GM12878 (cell line): ENCODE measurements at regions not wholly inside any gene's neighbourhood (a gene's known extent, or its start where the extent isn't known, plus 50 kb on each side); places are given as distances from the start of the nearest gene placed in this dataset.

Experiments
- ATAC-seq: fragments of 200-7000 bp; cut with Tn5 transposase; 3 replicates; pipeline ENCODE4 v1.9.1; 2020; ENCODE audit warnings: mild to moderate bottlenecking, moderate library complexity
- BruUV-seq: library from RNA; stranded (reverse); fragments of 400-500 nt; replicated peaks from 2 replicates; lab custom pipeline; 2021; lab: Mats Ljungman, UMichigan
- CTCF ChIA-PET: fragments of 300-600 bp; sonication (Branson Sonifier 250); formaldehyde crosslinking; extraction: SDS; loops from one replicate; lab custom pipeline; 2021; ENCODE audit warnings: inconsistent platforms; lab: Yijun Ruan, JAX
- POLR2A ChIA-PET: fragments of 350-600 bp; formaldehyde crosslinking; extraction: SDS; loops from one replicate; lab custom pipeline; 2021; ENCODE audit warnings: inconsistent platforms; lab: Charles Lee
- RAD21 ChIA-PET: fragments of 300-600 bp; sonication (Branson Sonifier 250); formaldehyde crosslinking; loops from one replicate; lab custom pipeline; 2023; ENCODE audit warnings: antibody characterized with exemption; ENCODE audit not compliant: unreplicated experiment; lab: Charles Lee
- SMC1A ChIA-PET: fragments of 300-600 bp; sonication (Branson Sonifier 250); formaldehyde crosslinking; loops from one replicate; lab custom pipeline; 2023; ENCODE audit not compliant: unreplicated experiment, uncharacterized antibody; lab: Charles Lee
- DNase-seq: peaks from one replicate; pipeline ENCODE4 v3.0.0-alpha.2; 2011; ENCODE audit warnings: low read depth, low spot score
- FAIRE-seq: peaks from 3 replicates; lab custom pipeline; 2011; peaks lifted over from hg19 to GRCh38; lab: Jason Lieb, UNC
- H2AFZ ChIP-seq: 2 replicates; pipeline ENCODE4 v1.6.0; 2011; ENCODE audit warnings: low read depth, low read length, control low read depth; ENCODE audit not compliant: control insufficient read depth
- H3K27ac ChIP-seq: 2 replicates; pipeline ENCODE4 v1.5.1; 2011; ENCODE audit warnings: control low read depth; ENCODE audit not compliant: control insufficient read depth, insufficient read depth
- H3K27me3 ChIP-seq, 2 experiments: replicated peaks in 1 of 2; 2 replicates each; pipeline versions ENCODE4 v1.6.0 to v1.6.1; 2011; ENCODE audit warnings: low read length in 1 of 2; ENCODE audit not compliant: control insufficient read depth in 2 of 2, insufficient read depth in 2 of 2
- H3K36me3 ChIP-seq, 2 experiments: 2 replicates each; pipeline ENCODE4 v1.5.1; 2011; ENCODE audit warnings: low read length in 1 of 2; ENCODE audit not compliant: control insufficient read depth in 2 of 2, insufficient read depth in 2 of 2
- H3K4me1 ChIP-seq: 2 replicates; pipeline ENCODE4 v1.6.1; 2011; ENCODE audit warnings: mild to moderate bottlenecking, low read length, moderate library complexity, mixed read lengths; ENCODE audit not compliant: control insufficient read depth, insufficient read depth
- H3K4me2 ChIP-seq: 2 replicates; pipeline ENCODE4 v1.6.0; 2011; ENCODE audit warnings: control low read depth; ENCODE audit not compliant: control insufficient read depth, insufficient read depth
- H3K4me3 ChIP-seq: fragments of 200-600 bp; sonication (generic); 2 replicates; pipeline ENCODE4 v1.5.1; 2016
- H3K79me2 ChIP-seq: 2 replicates; pipeline ENCODE4 v1.6.0; 2011; ENCODE audit warnings: low read length; ENCODE audit not compliant: control insufficient read depth, insufficient read depth
- H3K9ac ChIP-seq: 2 replicates; pipeline ENCODE4 v1.8.0; 2011; ENCODE audit warnings: low read length, control low read depth, mixed read lengths; ENCODE audit not compliant: control insufficient read depth, insufficient read depth
- H3K9me3 ChIP-seq: replicated peaks from 3 replicates; pipeline ENCODE4 v1.5.1; 2011; ENCODE audit warnings: mild to moderate bottlenecking, low read length; ENCODE audit not compliant: control insufficient read depth, insufficient read depth
- H4K20me1 ChIP-seq: 2 replicates; pipeline ENCODE4 v1.6.0; 2011; ENCODE audit not compliant: control insufficient read depth, insufficient read depth
- FOS ChIP-seq: IDR thresholded peaks from 3 replicates; pipeline ENCODE4 v1.6.1; 2011; ENCODE audit warnings: borderline replicate concordance; ENCODE audit not compliant: insufficient read length; ENCODE audit errors: extremely low read depth
- GATAD2B ChIP-seq: fragments of 450-650 bp; conservative IDR thresholded peaks from 2 replicates; pipeline ENCODE4 v1.6.1; 2017; ENCODE audit warnings: low read depth, mild to moderate bottlenecking, moderate library complexity
- IRF3 ChIP-seq: fragments of 450-650 bp; IDR thresholded peaks from 2 replicates; pipeline ENCODE4 v1.6.1; 2014; ENCODE audit warnings: mild to moderate bottlenecking
- KLF5 ChIP-seq: fragments of 450-650 bp; IDR thresholded peaks from 2 replicates; pipeline ENCODE4 v1.6.1; 2014; ENCODE audit warnings: mild to moderate bottlenecking; ENCODE audit not compliant: partially characterized antibody
- MAX ChIP-seq: IDR thresholded peaks from 2 replicates; pipeline ENCODE4 v1.6.1; 2012; ENCODE audit warnings: low read depth, low read length, improper control_type of control experiment
- RFX5 ChIP-seq: IDR thresholded peaks from 2 replicates; pipeline ENCODE4 v1.6.1; 2011; ENCODE audit warnings: low read depth, low read length, improper control_type of control experiment
- SIX5 ChIP-seq: IDR thresholded peaks from 2 replicates; pipeline ENCODE4 v1.6.1; 2011; ENCODE audit warnings: mild to moderate bottlenecking, low read depth, low read length, moderate library complexity; ENCODE audit not compliant: severe bottlenecking
- TBL1XR1 ChIP-seq: IDR thresholded peaks from 2 replicates; pipeline ENCODE4 v1.6.1; 2012; ENCODE audit warnings: low read depth, low read length, improper control_type of control experiment
- TCF3 ChIP-seq: IDR thresholded peaks from 2 replicates; pipeline ENCODE4 v1.6.1; 2012; ENCODE audit warnings: low read depth, mild to moderate bottlenecking, low read length, borderline replicate concordance; ENCODE audit not compliant: insufficient read depth
- TCF7 ChIP-seq: IDR thresholded peaks from 2 replicates; pipeline ENCODE4 v1.6.1; 2014; ENCODE audit warnings: antibody characterized with exemption, borderline replicate concordance
- ZNF274 ChIP-seq: IDR thresholded peaks from one replicate; pipeline ENCODE4 v1.8.0; 2011; ENCODE audit not compliant: insufficient read length, insufficient read depth
- in situ Hi-C: fragments of 300-500 bp; cut with MboI; formaldehyde crosslinking; loops from 9 replicates; pipeline ENCODE4 v1.14.3; 2018; ENCODE audit warnings: mixed read lengths
- intact Hi-C: fragments of 100-400 bp; cut with micrococcal nuclease; formaldehyde crosslinking; loops from one replicate; pipeline ENCODE4 v1.14.2; 2022; ENCODE audit not compliant: unreplicated experiment
- TF ChIP-seq, protein P1 (sequence below): fragments of 450-650 bp; IDR thresholded peaks from 2 replicates; pipeline ENCODE4 v1.6.1; 2017; ENCODE audit warnings: mild to moderate bottlenecking, low read depth, inconsistent platforms; ENCODE audit not compliant: poor library complexity, severe bottlenecking

GRCh38 chrX:100072336-100072735, 337.7 kb downstream of the PCDH19 start:
- Histone ChIP-seq H3K9ac (no peak overlapping the region), H3K27me3 (no peaks in the 10 kb centered on the region), H2AFZ (no peak overlapping the region), H3K4me3 (no peak overlapping the region), H3K4me2 (no peak overlapping the region), H3K27ac (no peak overlapping the region), H3K79me2 (no peaks in the 10 kb centered on the region), H3K36me3 (no peaks in the 10 kb centered on the region), H3K4me1 (no peaks in the 10 kb centered on the region), H3K9me3 (no peaks in the 10 kb centered on the region; the same call in 2 of the 3 replicates), H4K20me1 (no peaks in the 10 kb centered on the region)
- intact Hi-C loops, result loop anchor here (10.0 kb wide), 1 partner anchor 302 kb away; no protein-coding TSS in a partner anchor
- POLR2A ChIA-PET, result no interaction called here
- RAD21 ChIA-PET, result no interaction called here
- in situ Hi-C loops, result no loop called here
- ATAC-seq (no peak), DNase-seq (no peak), FAIRE-seq (no peak)
- TF ChIP-seq TBL1XR1 (no peak), IRF3 (no peak), TCF7 (no peak), SIX5 (no peak), GATAD2B (no peak), RFX5 (no peak), MAX (no peak), TCF3 (no peak), FOS (no peak), KLF5 (no peak), ZNF274 (no peak)
- TF ChIP-seq, protein P1, sequence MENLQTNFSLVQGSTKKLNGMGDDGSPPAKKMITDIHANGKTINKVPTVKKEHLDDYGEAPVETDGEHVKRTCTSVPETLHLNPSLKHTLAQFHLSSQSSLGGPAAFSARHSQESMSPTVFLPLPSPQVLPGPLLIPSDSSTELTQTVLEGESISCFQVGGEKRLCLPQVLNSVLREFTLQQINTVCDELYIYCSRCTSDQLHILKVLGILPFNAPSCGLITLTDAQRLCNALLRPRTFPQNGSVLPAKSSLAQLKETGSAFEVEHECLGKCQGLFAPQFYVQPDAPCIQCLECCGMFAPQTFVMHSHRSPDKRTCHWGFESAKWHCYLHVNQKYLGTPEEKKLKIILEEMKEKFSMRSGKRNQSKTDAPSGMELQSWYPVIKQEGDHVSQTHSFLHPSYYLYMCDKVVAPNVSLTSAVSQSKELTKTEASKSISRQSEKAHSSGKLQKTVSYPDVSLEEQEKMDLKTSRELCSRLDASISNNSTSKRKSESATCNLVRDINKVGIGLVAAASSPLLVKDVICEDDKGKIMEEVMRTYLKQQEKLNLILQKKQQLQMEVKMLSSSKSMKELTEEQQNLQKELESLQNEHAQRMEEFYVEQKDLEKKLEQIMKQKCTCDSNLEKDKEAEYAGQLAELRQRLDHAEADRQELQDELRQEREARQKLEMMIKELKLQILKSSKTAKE, result no peak
- SMC1A ChIA-PET, result no interaction called here
- no TSS peak for BruUV-seq
- CTCF ChIA-PET, result no interaction called here
